Adipocyte (in vitro differentiated cells): ENCODE measurements at regions not wholly inside any gene's neighbourhood (a gene's known extent, or its start where the extent isn't known, plus 50 kb on each side); places are given as distances from the start of the nearest gene placed in this dataset.

Experiments used
- DNase-seq: peaks from one replicate; pipeline ENCODE4 v3.0.0-alpha.2; 2015; ENCODE audit warnings: low read depth
- H3K27me3 ChIP-seq: replicated peaks from 2 replicates; pipeline ENCODE4 v1.7.0; 2013; ENCODE audit warnings: mild to moderate bottlenecking, low read length, moderate library complexity; ENCODE audit not compliant: control insufficient read depth, insufficient read depth
- H3K36me3 ChIP-seq: 2 replicates; pipeline ENCODE4 v1.7.0; 2013; ENCODE audit warnings: low read length, mild to moderate bottlenecking, moderate library complexity; ENCODE audit not compliant: control insufficient read depth, insufficient read depth, severe bottlenecking
- H3K4me1 ChIP-seq: 2 replicates; pipeline ENCODE4 v1.7.0; 2013; ENCODE audit warnings: mild to moderate bottlenecking, low read length, moderate library complexity; ENCODE audit not compliant: control insufficient read depth, insufficient read depth
- H3K4me3 ChIP-seq: 2 replicates; pipeline ENCODE4 v1.7.0; 2013; ENCODE audit warnings: mild to moderate bottlenecking, low read length, moderate library complexity
- H3K9ac ChIP-seq: 2 replicates; pipeline ENCODE4 v1.7.0; 2013; ENCODE audit warnings: mild to moderate bottlenecking, low read length, moderate library complexity
- H3K9me3 ChIP-seq: 2 replicates; pipeline ENCODE4 v1.7.0; 2013; ENCODE audit warnings: mild to moderate bottlenecking, low read length, moderate library complexity; ENCODE audit not compliant: control insufficient read depth

GRCh38 chr11:128213461-128213860 lies 373.9 kb downstream of the ETS1 start:
- Histone ChIP-seq H3K4me1 (peaks cover 39% of the 10 kb centered on the region), H3K4me3 (no peak overlapping the region)

GRCh38 chr11:128212324-128212723 lies 375.0 kb downstream of the ETS1 start:
- no peaks in the 10 kb centered on the region for H3K36me3 ChIP-seq
- no peak for DNase-seq
- no peak overlapping the region for H3K9ac ChIP-seq
- peaks cover 51% of the 10 kb centered on the region for H3K4me1 ChIP-seq
- no peaks in the 10 kb centered on the region for H3K9me3 ChIP-seq
- H3K4me3 ChIP-seq = no peak overlapping the region
- H3K27me3 ChIP-seq = no peaks in the 10 kb centered on the region

More at GRCh38 chr11:128213461-128213860, 373.9 kb downstream of the ETS1 start:
- Histone ChIP-seq H3K27me3 (no peaks in the 10 kb centered on the region), H3K36me3 (no peaks in the 10 kb centered on the region), H3K9ac (no peak overlapping the region), H3K9me3 (no peaks in the 10 kb centered on the region)
- no peak for DNase-seq

DNA sequence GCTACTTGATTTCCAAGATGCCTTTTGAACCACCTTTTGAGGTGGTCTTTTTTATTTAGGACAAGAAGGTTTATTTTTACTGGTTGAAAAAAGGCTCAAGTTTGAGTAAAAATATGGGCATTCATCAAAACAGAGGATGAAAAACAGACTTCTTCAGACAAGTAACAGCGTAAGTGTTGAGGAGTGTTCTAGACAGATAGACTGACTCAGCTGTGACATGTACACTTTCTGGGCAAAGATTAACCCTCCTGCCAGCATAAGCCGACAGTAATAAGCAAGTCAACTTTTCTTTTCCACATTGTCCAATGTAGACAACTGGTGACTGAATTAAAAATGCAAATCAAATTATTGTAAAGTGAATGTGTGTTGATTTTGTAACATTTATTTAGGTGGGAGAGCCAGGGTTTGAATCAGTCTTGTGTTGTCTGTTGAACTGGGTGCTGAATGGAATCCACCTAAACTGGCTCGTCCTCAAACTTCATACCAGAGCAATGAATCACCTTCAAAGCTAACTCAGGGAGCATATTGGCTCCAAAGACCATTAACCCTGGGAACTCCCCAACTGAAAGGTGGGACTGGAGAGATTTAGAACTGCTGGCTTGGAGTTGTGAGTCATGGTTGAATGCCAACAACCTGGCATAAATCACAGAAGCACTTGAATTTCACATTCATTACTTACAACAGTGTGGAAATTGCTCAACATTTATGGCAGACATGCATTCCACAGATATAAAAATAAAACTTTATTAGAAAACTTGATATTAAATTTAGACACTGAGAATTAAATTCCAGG lies 377.0 kb downstream of the ETS1 start:
- no peaks in the 10 kb centered on the region for H3K27me3 ChIP-seq
- peaks cover 6% of the 10 kb centered on the region for H3K9me3 ChIP-seq
- peak overlapping the region; percentile 72 for H3K9ac ChIP-seq
- peak; percentile 85 for DNase-seq
- peak overlapping the region; percentile 47 for H3K4me3 ChIP-seq
- no peaks in the 10 kb centered on the region for H3K36me3 ChIP-seq
- H3K4me1 ChIP-seq = peaks cover 54% of the 10 kb centered on the region

- no peaks in the 10 kb centered on the region for H3K27me3 ChIP-seq
- no peaks in the 10 kb centered on the region for H3K36me3 ChIP-seq
- no peak for DNase-seq
These were observed 378.3 kb downstream of the ETS1 start for GRCh38 chr11:128209138-128209435.

GRCh38 chr11:128208329-128209137 lies 378.8 kb downstream of the ETS1 start:
- DNase-seq = peak; percentile 69
- Histone ChIP-seq H3K27me3 (no peaks in the 10 kb centered on the region), H3K36me3 (no peaks in the 10 kb centered on the region), H3K4me3 (peak overlapping the region; percentile 52), H3K9ac (peak overlapping the region; percentile 72), H3K4me1 (peaks cover 54% of the 10 kb centered on the region), H3K9me3 (peaks cover 6% of the 10 kb centered on the region)

More at GRCh38 chr11:128209138-128209435, 378.3 kb downstream of the ETS1 start:
- H3K4me3 ChIP-seq = peak overlapping the region; percentile 52
- peaks cover 54% of the 10 kb centered on the region for H3K4me1 ChIP-seq
- peaks cover 6% of the 10 kb centered on the region for H3K9me3 ChIP-seq
- H3K9ac ChIP-seq = peak overlapping the region; percentile 72

GRCh38 chr11:128207861-128208321 lies 379.5 kb downstream of the ETS1 start:
- Histone ChIP-seq H3K4me1 (peaks cover 54% of the 10 kb centered on the region), H3K27me3 (no peaks in the 10 kb centered on the region), H3K4me3 (peak overlapping the region; percentile 10), H3K9me3 (peaks cover 6% of the 10 kb centered on the region), H3K36me3 (no peaks in the 10 kb centered on the region), H3K9ac (peak overlapping the region; percentile 72)
- DNase-seq = peak; percentile 79

GRCh38 chr11:128206461-128206860 lies 380.9 kb downstream of the ETS1 start:
- no peaks in the 10 kb centered on the region for H3K27me3 ChIP-seq
- H3K36me3 ChIP-seq = no peaks in the 10 kb centered on the region
- H3K9ac ChIP-seq = no peak overlapping the region
- peaks cover 44% of the 10 kb centered on the region for H3K4me1 ChIP-seq
- no peak overlapping the region for H3K4me3 ChIP-seq
- DNase-seq = no peak
- H3K9me3 ChIP-seq = peaks cover 6% of the 10 kb centered on the region

GRCh38 chr11:128205796-128206195 lies 381.6 kb downstream of the ETS1 start:
- H3K9me3 ChIP-seq = peaks cover 6% of the 10 kb centered on the region
- H3K4me1 ChIP-seq = peaks cover 38% of the 10 kb centered on the region
- no peaks in the 10 kb centered on the region for H3K27me3 ChIP-seq
- no peak overlapping the region for H3K9ac ChIP-seq
- no peak overlapping the region for H3K4me3 ChIP-seq
- no peaks in the 10 kb centered on the region for H3K36me3 ChIP-seq
- no peak for DNase-seq

- Histone ChIP-seq H3K4me1 (peaks cover 33% of the 10 kb centered on the region), H3K36me3 (no peaks in the 10 kb centered on the region), H3K4me3 (no peak overlapping the region), H3K9me3 (peaks cover 6% of the 10 kb centered on the region), H3K9ac (no peak overlapping the region), H3K27me3 (no peaks in the 10 kb centered on the region)
- DNase-seq = no peak
These were observed 382.5 kb downstream of the ETS1 start for GRCh38 chr11:128204898-128205297.

DNA sequence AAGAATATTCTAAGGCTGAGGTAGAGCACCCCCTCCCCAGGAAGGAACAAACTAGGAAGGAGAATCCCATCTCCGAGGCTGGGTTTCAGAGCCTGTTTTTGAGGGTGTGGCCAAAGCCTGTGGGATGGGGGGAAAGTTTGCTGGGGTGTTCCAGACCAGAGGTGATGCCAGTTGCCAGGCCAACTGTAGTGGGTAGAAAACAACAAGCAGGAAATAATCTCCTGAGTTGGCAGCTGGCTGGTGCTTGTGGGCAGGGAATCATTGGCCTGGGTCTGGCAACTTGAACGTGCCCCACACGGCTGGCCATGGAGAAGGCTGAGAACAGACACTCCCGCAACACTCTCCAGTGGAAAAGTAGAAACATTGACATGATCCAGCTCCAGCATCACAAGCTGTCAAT lies 385.6 kb downstream of the ETS1 start:
- H3K36me3 ChIP-seq = no peaks in the 10 kb centered on the region
- peaks cover 5% of the 10 kb centered on the region for H3K9me3 ChIP-seq
- no peaks in the 10 kb centered on the region for H3K27me3 ChIP-seq
- no peak for DNase-seq
- H3K9ac ChIP-seq = no peak overlapping the region
- no peak overlapping the region for H3K4me3 ChIP-seq
- peaks cover 11% of the 10 kb centered on the region for H3K4me1 ChIP-seq

- Histone ChIP-seq H3K36me3 (no peaks in the 10 kb centered on the region), H3K27me3 (no peaks in the 10 kb centered on the region)
These were observed 386.3 kb downstream of the ETS1 start for GRCh38 chr11:128201009-128201408.

More at GRCh38 chr11:128201009-128201408, 386.3 kb downstream of the ETS1 start:
- no peak overlapping the region for H3K9ac ChIP-seq
- H3K4me1 ChIP-seq = peaks cover 19% of the 10 kb centered on the region
- H3K9me3 ChIP-seq = no peaks in the 10 kb centered on the region
- DNase-seq = no peak
- H3K4me3 ChIP-seq = no peak overlapping the region
